ENCODE measurements at regions not wholly inside any gene's neighbourhood (a gene's known extent, or its start where the extent isn't known, plus 50 kb on each side); places are given as distances from the start of the nearest gene placed in this dataset.
A peak's percentile ranks its signal among the peaks of the same experiment; 100 is the strongest.

GRCh38 chr5:133827830-133828229 is 140.6 kb downstream of the C5orf15 start:
- no peak for DNase-seq

DNA sequence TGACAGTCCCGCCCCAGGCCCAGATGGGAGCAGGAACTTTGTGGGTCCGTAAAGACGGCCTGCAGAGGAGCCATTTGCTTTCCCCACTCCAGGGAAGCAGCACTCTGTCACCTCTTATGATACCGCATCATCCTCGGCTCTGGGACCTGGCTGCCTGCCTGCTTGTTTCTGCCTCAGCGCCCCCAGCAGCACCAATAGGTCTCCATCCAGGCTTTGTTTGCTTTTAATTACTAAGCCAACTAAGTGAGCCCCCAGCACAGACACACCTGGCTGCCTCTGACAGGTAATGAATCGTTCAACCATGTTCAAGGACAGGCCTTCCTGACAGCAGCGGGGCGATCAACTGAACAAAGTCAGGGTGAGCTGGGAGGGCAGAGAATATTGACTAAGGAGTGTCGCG is 141.4 kb downstream of the C5orf15 start:
- DNase-seq: peak; percentile 78

DNA sequence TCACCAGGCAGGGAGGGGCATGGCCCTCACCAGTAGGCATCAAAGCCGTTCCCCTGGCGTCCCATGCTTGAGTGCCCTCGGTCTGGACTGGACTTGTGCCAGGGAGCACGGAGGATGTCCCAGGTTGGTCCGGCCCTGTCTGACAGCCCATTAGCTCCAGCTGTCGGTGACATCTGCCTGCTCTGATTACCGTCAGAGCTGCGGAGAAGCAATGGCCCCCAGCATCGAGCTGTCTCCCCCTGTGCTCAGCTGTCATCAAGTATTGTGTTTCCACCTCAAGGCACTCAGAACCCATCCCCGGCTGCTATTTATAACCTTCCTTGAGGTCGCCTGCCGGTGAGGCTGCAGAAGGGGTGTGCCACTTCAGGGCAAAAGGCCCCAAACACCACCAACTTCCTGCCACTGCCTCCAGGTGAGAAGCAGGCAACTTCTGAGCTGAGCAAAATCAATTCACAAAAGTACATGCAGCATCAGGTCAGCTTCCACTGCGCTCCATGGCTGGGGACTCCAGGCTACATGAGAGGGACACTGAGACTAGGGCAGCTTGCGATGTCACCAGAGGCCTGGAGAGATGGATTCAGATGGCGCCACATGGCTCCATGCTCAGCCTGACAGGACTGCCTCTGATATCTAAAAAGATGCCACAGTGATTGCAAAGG is 142.7 kb downstream of the C5orf15 start:
- peak; percentile 83 for DNase-seq

GRCh38 chr5:133824661-133825254 is 143.7 kb downstream of the C5orf15 start:
- no peak for DNase-seq

DNA sequence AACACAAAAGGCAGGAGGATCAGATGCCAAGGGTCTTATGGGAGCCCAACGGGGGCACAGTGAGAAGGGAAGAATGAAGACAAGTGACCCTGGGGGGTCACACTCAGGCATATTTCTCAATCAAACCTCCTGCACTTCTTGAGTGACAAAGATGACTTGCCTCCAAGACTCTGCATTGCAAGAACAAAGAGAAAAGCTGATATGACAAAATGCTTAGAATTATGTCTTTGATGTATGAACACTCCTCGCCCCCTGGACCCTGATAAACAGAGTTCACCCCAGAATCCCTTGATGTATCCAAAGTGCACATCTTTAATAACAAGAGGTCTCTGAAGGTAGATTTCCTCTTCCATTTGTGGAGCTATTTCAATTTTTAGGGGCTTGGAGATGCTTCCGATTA is 146.5 kb downstream of the C5orf15 start:
- DNase-seq: no peak

- DNase-seq: no peak
Observed at GRCh38 chr5:133821311-133821741, 147.1 kb downstream of the C5orf15 start.

GRCh38 chr5:133820507-133820906 is 147.9 kb downstream of the C5orf15 start:
- no peak for DNase-seq

- DNase-seq: no peak
Observed at GRCh38 chr5:133819977-133820471, 148.4 kb downstream of the C5orf15 start.

GRCh38 chr5:133818869-133819600 is 149.4 kb downstream of the C5orf15 start:
- DNase-seq: no peak

GRCh38 chr5:133818031-133818431 is 150.4 kb downstream of the C5orf15 start:
- no peak for DNase-seq

DNA sequence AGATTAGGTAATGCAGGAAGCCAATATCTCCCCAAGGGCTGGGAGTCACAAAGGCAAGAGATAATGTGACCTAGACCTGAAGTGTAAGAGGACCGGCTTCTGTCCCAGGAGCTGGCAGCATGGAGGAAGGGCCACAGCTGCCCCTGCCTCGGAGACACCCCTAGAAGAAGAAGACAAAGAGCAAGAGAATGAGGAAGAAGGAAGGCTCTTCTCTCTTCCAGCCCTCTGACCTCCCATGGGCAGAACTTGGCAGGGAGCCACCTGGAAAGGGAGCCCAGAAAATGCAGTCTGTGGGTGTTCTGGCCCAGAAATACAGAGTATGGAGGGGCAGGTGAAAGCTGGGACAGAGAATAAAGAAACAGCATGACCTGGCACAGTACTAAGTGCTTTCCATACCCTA is 151.0 kb downstream of the C5orf15 start:
- DNase-seq: no peak

DNA sequence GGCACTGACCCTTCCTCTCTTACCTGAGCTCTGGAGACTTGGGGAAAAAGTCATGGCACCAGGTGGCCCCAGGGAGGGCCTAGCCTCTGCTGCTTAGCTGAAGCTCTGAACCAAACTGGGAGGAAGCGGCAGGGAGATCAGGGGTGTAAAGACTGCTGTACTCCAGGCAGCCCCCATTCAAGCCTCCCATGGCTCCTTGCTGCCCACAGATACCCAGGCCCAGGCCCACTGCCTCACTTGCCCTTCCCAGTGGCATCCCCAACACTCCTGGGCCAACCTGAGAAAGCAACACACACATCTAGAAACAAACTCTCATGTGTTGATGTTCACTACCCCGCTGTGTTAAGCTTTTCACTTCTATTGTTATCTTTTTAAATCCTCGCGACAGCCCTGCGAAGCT is 151.6 kb downstream of the C5orf15 start:
- DNase-seq: no peak

GRCh38 chr5:133814152-133814551 is 154.3 kb downstream of the C5orf15 start:
- DNase-seq: no peak

DNA sequence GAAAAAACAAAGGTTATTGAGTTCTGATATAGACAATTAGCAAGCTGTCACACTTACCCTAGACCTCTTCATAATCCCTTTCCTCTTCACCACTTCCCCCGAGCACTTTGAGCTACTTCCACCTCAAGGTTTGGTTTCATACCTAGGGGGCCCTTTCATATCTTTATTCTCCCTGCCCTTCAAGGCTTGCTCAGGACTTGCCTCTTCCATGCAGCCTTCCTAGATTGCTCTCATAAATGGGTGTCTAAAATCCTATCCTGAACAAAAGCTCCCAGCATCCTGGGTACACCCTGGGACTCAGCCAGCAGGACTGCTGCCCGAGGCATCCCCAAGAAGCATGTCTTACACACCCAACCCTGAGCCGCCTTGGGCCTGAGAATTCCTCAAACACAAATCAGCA is 157.3 kb downstream of the C5orf15 start:
- no peak for DNase-seq

DNA sequence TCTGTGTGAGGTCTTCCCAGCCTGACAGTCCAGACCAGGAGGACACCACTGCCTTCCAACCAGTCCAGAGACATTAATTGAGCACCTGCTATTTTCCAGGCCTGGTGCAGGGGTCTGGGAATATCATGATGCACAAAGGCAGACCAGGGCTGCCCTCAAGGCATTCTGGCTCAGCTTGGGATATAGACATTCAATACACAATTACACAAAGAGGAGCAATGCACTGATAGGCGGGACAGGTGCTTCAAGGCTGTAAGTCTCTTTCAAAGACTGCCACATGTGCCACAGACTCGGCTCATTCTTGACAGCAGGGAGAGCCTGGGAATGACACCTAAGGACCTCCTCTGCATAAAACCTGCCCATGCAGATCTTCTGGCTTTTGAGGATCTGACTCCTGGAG is 158.6 kb downstream of the C5orf15 start:
- DNase-seq: no peak

DNA sequence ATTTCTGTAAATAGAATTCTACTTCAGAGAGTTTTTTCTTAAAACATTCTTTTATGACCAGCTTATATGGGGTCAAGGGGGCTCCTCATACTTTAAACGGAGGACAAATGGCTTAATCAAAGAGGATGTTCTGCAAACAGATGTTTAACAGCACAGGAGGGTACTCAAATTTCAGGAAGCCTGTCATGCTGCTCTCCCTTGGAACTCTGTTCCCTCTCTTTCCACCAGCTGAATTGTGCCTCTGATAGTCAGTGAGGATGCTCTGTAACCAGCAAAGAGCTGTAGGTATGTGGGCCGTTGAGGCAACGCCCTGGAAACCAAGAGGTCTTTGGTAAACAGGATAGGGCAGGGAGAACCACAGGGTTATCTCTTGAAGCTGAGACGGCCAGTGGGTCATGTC is 161.1 kb downstream of the C5orf15 start:
- DNase-seq: no peak

DNA sequence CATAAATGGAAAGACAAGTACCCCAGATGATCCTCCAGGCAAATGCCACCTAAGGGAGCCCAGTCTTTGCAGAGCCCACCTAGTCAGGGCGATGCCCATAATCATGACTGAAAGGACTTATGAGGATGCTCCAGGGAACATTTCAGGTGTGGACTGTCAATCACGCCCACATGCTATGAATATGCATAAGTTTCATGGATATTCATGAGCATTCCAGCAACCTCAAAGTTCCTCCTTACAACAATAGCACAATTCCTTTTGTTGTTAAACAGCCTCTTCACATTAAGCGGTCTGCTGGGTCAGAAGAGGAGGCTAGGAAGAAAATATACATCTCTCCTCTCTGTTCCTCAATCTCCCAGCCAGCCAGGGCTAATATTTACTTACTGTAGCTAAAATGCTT is 161.6 kb downstream of the C5orf15 start:
- DNase-seq: no peak

- DNase-seq: no peak
Observed at GRCh38 chr5:133801955-133802751, 166.3 kb downstream of the C5orf15 start.

- no peak for DNase-seq
Observed at GRCh38 chr5:133801431-133801830, 167.0 kb downstream of the C5orf15 start.

DNA sequence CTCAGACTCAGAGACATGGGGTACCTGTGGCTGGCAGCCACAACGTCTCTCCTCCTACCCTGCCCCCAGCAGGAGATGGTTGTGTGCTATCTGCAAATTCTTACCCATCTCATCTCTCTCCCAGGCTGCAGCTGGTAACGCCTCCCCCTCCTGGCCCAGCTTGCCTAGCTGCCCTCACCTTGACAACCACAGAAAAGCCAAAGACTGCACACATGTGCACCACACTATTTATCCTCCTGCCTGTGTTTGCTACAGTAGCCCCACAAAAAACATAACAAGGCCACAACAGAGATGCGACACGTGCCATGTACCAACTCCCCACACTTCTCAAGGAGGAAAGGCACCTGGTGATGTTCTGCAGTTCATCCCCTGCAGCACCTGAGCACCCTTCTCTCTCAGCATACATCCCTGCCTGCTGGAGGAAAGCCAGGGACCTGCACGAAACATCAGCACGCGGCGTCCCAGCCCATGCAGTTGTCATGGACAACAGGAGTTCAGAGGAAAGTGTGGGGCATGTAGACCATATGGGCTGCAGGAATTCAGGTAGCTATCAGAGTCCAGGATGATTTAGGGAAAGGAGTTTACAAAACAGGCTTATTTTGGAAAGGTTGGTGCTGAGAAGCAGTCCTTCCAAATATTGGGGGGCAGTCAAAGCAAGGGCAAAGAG is 168.7 kb downstream of the C5orf15 start:
- DNase-seq: peak; percentile 57

DNA sequence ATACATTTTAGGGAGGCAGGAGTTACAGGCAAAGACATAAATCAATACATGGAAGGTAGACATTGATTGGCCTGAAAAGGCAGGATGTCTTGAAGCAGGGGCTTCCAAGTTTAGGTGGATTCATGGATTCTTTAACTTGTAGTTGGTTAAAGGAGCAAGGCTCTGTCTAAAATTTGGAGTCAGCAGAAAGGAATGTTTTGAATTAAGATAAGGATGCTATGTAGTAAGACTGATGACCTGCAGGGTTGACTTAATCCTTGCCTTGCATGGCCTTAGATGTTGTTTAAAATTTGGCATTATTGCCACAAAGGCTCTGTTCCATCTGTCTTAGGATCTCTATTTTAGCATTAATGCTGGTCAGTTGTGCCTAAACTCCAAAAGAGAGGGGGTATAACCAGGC is 171.3 kb downstream of the C5orf15 start:
- DNase-seq: no peak

- no peak for DNase-seq
Observed at GRCh38 chr5:133796186-133796585, 172.2 kb downstream of the C5orf15 start.
